ENCODE measurements at regions not wholly inside any gene's neighbourhood (a gene's known extent, or its start where the extent isn't known, plus 50 kb on each side); places are given as distances from the start of the nearest gene placed in this dataset.

DNA sequence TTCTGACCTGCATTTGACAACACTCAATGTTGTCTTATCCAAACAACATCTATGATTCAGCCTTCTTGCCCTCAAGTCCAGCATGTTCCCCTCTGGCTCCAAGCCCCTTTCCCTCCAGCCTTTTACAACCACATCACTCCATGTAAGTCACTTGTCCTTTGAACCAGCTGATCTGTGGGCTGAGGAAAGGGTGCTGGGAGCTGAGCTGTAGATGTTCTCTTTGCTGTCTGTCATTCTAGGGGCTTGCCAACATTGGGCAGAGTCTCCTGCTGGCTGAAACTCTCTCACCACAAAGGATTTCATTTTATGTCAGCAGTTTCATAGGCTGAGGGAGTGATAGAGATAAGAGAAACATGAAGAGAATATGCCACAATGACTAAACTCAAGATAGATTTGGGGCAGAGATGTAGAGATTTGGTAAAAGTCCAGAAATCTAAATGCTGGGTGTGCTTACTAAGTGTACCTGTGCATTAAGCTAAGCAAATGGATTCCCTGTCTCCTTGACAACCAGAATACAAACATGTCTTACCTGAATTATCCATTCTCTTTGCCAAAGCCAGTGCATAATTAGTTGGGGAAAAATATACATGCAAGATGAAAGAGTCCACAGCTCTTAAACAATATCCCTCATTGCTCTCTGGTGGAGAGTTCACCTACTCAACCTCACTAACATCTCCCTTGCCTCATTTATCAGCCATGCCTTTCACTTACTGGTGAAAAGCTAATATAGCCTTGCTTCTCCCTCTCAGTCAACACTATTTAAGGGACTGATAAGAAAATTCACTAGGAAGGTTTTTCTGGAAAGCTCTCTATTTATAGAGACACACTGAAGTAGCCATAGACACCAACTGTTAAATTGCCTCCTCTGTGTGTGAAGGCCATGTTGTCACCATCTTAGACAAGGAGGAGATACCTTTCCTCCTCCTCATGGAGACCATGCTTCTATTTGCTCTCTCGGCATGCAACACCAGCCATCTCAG is 175.5 kb upstream of the SERP2 start:
- H3K4me3 ChIP-seq: no peak overlapping the region
- no peak overlapping the region for H3K27ac ChIP-seq
- no peak for DNase-seq (ENCODE audit: low spot score)
- TF ChIP-seq, protein P1, sequence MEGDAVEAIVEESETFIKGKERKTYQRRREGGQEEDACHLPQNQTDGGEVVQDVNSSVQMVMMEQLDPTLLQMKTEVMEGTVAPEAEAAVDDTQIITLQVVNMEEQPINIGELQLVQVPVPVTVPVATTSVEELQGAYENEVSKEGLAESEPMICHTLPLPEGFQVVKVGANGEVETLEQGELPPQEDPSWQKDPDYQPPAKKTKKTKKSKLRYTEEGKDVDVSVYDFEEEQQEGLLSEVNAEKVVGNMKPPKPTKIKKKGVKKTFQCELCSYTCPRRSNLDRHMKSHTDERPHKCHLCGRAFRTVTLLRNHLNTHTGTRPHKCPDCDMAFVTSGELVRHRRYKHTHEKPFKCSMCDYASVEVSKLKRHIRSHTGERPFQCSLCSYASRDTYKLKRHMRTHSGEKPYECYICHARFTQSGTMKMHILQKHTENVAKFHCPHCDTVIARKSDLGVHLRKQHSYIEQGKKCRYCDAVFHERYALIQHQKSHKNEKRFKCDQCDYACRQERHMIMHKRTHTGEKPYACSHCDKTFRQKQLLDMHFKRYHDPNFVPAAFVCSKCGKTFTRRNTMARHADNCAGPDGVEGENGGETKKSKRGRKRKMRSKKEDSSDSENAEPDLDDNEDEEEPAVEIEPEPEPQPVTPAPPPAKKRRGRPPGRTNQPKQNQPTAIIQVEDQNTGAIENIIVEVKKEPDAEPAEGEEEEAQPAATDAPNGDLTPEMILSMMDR (IDR thresholded peaks at IDR 0.05): no peak

DNA sequence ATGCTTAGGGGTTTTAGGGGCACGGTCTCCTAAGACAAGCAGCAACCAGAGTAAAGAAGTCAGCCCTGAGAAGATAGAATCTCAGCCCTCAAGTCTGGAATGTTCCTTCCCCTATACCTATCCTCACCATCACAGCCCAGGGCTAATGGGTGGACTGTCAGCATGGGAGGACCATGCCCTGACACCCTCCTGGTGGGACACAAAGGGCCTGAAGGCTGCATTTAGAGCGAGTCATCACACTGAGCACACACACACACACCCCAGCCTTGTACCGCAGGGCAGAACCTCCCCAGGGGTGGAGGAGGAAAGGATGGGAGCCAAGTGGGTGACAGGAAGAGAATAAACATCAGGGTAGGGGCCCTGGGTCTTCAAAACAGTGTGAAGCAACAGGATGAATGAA is 174.8 kb upstream of the SERP2 start:
- TF ChIP-seq, protein P1 (IDR thresholded peaks at IDR 0.05): no peak
- no peak overlapping the region for H3K4me3 ChIP-seq
- no peak for DNase-seq (ENCODE audit: low spot score)
- no peak overlapping the region for H3K27ac ChIP-seq

DNA sequence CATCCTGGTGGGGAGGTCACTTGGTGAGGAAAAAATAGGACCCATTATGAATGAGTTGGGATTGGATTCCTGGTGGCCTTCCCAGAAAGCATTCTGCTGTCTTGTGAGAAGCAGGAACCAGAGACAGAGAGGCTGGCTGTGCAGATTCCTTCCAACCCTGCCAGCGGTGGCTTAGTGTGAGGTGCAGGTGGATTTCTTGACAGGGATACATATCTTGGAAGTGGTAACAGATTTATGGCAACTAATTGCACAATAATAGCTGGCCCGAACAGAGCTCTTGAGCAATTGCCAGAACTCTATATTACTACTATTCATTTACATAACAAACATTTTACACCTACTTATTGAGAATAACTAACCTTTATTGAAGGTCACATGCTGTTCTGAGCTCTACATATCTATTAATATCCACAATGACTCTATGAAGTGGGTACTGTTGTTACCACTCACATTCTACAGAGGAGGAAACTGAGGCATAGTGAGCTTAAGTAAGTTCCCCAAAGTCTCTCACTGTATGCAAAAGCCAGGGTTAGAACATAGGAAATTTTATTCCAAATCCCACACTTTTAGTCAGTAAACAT is 173.9 kb upstream of the SERP2 start:
- DNase-seq (ENCODE audit: low spot score): no peak
- H3K4me3 ChIP-seq: no peak overlapping the region
- TF ChIP-seq, protein P1 (IDR thresholded peaks at IDR 0.05): no peak
- no peak overlapping the region for H3K27ac ChIP-seq

DNA sequence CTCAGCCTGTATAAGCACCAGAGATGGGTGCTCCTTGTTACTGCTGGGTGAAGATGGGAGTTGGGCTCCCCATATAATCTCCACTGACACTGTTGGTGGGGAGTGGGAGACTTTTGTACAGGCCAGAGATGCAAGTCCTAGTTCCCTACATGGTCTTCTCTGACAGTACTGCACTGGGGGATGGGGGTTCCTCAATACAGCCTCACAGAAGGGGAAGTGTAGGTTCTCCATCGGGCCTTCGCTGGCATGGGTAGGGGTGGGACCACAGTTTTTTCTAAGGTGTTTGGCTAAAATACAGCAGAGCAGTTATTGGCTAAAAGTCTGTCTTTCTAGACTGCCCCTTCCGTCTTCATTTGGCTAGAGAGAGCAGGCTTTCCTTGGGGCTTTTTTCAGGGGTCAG is 167.2 kb upstream of the SERP2 start:
- H3K27ac ChIP-seq: no peak overlapping the region
- TF ChIP-seq, protein P1 (IDR thresholded peaks at IDR 0.05): no peak
- H3K4me3 ChIP-seq: no peak overlapping the region
- no peak for DNase-seq (ENCODE audit: low spot score)

DNA sequence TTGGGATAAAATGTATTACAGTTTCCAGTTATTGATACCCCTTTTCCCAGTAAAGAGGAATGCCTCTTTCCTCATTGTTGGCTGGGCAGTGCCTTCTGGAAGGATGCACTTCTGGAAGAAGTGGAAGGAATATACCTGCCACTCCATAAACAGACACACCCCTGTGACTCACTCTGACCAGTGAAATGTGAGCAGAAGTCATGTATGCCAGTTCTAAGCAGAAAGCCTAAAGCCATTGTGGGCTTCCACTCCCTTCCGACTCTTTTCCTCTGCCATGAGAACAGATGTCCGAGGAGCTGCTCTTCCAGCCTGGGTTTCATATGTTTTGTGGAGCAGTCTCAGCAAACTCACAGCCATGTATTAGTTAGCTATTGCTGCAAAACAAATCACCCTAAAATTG is 166.1 kb upstream of the SERP2 start:
- Histone ChIP-seq H3K4me3 (no peak overlapping the region), H3K27ac (no peak overlapping the region)
- TF ChIP-seq, protein P1 (IDR thresholded peaks at IDR 0.05): no peak
- no peak for DNase-seq (ENCODE audit: low spot score)

DNA sequence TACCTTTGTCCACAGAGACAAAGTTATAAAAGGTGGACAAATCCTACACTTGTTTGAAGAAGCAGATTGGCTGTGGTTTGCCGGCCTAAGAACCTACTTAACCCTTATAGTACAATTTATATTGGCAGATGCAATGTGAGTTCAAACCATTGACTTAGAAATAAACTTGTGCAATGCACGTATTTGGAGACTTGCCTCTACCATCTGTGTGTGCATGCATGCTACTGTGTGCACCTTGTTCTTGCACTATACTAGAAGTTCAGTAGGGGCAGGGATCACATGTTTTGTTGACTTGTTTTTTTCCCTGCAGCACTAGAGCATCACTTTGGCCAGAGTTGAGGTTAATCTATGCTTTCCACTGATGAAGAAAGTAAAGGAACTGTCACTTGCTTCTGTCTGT is 163.1 kb upstream of the SERP2 start:
- DNase-seq (ENCODE audit: low spot score): no peak
- TF ChIP-seq, protein P1 (IDR thresholded peaks at IDR 0.05): no peak
- Histone ChIP-seq H3K4me3 (no peak overlapping the region), H3K27ac (no peak overlapping the region)

DNA sequence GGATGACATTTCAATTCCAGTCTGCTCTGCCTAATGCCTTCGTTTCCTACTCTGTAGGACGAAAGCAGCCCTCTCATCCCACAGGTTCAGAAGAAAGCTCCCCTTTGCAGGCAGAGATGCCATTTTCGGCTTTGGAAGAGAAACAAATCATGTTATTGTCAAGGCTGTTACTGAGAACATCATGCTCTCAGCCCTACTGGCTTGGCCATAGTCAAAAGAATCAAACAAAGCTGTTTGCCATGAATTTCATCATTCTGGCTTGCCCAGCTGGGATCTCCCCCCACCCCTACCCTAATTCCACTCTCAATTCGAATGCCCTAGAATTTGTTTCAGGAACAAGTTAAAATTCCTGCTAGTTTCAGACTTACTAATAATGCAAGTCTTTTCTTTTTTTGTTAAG is 162.3 kb upstream of the SERP2 start:
- no peak for DNase-seq (ENCODE audit: low spot score)
- Histone ChIP-seq H3K27ac (no peak overlapping the region), H3K4me3 (no peak overlapping the region)
- TF ChIP-seq, protein P1 (IDR thresholded peaks at IDR 0.05): no peak
